ENCODE measurements at regions not wholly inside any gene's neighbourhood (a gene's known extent, or its start where the extent isn't known, plus 50 kb on each side); places are given as distances from the start of the nearest gene placed in this dataset.

DNA sequence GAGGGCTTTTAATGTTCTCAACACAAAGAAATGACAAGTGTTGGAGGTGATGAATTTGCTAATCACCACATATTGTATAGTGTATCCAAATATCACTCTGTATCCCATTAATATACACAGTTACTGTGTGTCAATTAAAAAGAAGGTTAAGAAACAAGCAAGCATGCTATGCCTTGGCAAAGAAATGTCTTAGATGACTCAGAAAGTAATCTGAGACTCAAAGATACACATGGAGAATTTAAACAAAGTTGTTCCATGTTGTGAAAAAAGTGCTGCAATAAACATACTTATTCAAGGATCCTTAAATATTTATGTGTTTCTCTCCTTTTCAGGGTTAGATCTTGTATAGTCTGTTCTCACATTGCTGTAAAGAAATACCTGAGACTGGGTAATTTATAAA is 300.9 kb downstream of the DHX35 start:
- DNase-seq (ENCODE audit: low spot score) = no peak
- TF ChIP-seq, protein P1, sequence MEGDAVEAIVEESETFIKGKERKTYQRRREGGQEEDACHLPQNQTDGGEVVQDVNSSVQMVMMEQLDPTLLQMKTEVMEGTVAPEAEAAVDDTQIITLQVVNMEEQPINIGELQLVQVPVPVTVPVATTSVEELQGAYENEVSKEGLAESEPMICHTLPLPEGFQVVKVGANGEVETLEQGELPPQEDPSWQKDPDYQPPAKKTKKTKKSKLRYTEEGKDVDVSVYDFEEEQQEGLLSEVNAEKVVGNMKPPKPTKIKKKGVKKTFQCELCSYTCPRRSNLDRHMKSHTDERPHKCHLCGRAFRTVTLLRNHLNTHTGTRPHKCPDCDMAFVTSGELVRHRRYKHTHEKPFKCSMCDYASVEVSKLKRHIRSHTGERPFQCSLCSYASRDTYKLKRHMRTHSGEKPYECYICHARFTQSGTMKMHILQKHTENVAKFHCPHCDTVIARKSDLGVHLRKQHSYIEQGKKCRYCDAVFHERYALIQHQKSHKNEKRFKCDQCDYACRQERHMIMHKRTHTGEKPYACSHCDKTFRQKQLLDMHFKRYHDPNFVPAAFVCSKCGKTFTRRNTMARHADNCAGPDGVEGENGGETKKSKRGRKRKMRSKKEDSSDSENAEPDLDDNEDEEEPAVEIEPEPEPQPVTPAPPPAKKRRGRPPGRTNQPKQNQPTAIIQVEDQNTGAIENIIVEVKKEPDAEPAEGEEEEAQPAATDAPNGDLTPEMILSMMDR (IDR thresholded peaks at IDR 0.05; ENCODE audit: extremely low read depth, missing control alignments) = no peak

DNA sequence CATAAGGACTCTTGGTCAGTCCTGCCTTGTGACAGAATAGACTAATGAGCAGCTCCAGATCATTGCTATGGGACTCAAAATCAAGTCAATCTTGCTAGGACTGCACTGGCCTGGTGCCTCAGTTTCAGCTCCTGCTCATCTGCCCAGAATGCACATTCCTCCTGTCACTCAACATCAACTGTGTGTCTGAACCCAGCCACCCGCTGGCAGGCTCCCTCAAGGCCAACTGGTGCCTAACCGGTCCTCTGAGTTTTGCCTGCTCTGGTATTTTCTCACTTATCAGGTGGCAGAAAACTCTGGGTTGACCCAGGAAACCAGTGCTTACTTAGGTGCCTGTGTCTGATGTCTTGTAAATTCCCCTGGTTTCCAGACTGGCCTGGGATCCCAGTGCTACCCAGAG is 297.7 kb downstream of the DHX35 start:
- no peak for DNase-seq (ENCODE audit: low spot score)
- TF ChIP-seq, protein P1 (IDR thresholded peaks at IDR 0.05; ENCODE audit: extremely low read depth, missing control alignments) = no peak

DNA sequence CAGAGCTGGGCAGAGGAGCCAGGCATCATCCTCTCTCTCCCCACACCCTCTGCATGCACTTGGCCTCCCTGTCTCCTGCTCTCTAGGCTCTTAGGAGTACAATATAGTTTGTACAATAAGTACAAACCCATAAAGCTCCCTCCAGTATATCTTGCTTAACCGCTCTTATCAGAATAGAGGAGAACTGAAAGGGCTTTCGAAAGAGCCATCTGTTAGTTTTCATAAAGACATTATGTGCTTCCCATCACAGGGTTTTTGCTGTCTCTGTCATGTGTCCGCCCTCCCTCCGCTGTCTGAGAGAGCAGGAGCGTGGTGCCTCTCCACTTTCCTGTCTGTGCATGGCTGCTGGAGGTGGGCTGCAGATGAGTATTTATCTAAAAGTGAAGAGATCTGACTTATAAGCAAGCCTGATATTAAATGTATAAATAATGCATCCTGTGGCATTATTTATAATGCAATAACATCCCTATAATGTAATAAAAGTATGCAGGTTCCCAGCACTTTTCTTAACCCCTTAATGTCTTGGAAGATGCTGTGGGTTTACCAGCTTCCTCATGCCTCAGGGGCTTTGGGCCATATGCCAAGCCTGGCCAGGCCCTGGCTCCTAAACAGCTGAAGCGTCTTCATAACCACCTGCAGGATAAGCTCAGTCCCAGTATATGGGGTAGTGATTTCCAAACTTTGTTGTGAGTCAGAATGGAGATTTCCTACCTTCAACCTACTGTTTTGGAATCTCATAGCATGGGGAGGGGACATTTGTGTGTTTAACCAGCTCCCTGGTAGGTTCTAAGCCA is 297.1 kb downstream of the DHX35 start:
- TF ChIP-seq, protein P1 (IDR thresholded peaks at IDR 0.05; ENCODE audit: extremely low read depth, missing control alignments) = no peak

DNA sequence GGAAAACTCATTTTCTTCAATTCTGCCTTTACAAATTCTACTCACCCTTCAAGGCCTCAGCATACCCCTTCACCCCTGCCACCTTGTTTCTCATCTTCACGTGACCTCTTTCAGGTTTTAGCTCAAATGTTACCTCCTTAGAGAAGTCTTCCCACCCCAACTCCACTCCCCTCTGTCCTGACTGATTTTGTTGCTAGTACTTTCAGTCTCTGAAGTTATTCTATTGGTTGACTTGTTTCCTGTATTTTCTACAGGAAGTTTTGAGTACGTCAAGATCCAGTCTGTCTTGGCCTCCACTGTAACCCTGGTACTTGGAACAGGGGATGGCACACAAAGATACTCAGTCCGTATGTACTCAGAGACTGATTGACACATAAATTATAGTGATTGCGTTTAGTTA is 296.1 kb downstream of the DHX35 start:
- TF ChIP-seq, protein P1 (IDR thresholded peaks at IDR 0.05; ENCODE audit: extremely low read depth, missing control alignments) = no peak
- no peak for DNase-seq (ENCODE audit: low spot score)

More for the DNA sequence above, 297.1 kb downstream of the DHX35 start:
- DNase-seq (ENCODE audit: low spot score) = no peak

DNA sequence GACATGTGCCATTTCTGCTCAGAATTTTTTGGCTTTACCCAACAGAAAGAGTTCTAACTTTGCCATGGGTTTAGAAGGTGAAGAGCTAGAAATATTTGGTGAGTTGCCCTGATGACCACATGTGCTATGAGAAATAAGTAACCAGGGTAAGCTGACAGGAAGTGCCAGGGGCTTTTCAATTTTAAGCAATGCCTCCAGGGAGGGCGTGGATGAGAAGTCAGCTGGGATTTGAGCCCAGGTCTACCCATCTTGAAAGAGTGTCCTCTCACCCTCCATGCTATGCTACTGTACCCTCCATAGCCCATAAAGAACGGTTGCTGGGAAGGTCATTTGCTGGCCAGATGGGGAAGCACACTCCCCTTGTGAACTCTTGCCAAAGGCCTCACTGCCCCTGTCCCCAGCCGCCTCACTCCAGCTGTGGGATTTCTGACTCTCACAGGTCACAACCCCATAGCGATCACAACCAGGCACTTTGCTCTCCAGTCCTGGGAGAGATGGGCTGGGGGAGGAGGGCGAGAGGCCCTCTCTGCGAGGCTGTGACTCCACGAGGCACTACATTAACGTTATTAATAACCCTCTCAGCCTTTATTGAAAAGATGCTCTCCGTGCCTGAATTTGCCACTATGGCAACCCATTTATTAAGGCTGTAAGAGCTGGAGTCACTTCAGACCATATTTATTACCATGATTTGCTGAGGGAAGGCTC is 291.1 kb downstream of the DHX35 start:
- TF ChIP-seq, protein P1 (IDR thresholded peaks at IDR 0.05; ENCODE audit: extremely low read depth, missing control alignments) = no peak
- no peak for DNase-seq (ENCODE audit: low spot score)

DNA sequence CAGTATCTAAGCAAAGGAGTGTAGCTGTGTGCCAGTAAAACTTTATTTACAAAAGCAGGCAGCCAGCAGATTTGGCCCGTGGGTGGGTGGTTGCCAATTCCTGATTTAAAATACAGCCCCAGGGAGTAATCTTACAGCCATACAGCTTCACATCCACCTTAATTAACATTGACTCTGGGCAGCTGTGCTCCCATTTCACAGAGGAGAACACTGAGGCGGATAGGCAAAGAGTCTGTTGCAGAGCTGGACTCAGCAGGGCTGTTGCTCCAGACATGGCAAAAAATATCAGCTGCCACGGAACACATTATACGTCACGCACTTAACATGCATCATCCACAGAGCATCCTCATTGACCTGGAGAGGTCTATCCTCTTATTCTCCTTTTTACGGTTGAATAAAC is 289.9 kb downstream of the DHX35 start:
- TF ChIP-seq, protein P1 (IDR thresholded peaks at IDR 0.05; ENCODE audit: extremely low read depth, missing control alignments) = no peak
- no peak for DNase-seq (ENCODE audit: low spot score)

DNA sequence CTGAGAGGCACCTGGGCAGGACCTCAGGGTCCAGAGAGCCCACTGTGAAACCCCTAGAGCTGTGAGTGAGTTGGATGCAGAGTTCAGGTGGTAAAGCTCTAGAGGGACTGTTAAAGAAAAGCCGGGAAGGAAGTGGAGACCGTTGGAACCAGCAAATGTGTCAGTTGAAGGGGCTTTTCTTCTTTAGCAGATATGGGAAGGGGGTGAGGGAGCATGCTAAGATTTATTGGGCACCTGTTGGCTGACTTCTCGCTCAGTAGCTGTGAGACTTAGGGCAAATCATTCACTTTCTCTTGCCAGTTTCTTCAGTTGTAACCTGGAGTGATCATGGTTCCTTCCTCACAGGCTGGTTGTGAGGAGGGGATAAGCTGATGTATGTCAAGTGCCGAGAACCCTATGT is 287.7 kb downstream of the DHX35 start:
- TF ChIP-seq, protein P1 (IDR thresholded peaks at IDR 0.05; ENCODE audit: extremely low read depth, missing control alignments) = no peak
- no peak for DNase-seq (ENCODE audit: low spot score)
